H1 (cell line): ENCODE measurements at regions not wholly inside any gene's neighbourhood (a gene's known extent, or its start where the extent isn't known, plus 50 kb on each side); places are given as distances from the start of the nearest gene placed in this dataset.

ENCODE experiments used
- CHD1 ChIP-seq: IDR thresholded peaks from 2 replicates; pipeline ENCODE4 v1.6.1; 2012; ENCODE audit warnings: low read depth, low read length, improper control_type of control experiment
- EP300 ChIP-seq, 2 experiments: IDR thresholded peaks; 1 replicate in 1 of 2; 2 replicates in 1 of 2; pipeline ENCODE4 v1.6.1; 2011 to 2012; ENCODE audit warnings: low read depth in 2 of 2, low read length in 2 of 2, mild to moderate bottlenecking in 2 of 2, borderline replicate concordance in 1 of 2, inconsistent platforms in 1 of 2, moderate library complexity in 1 of 2
- GABPA ChIP-seq: IDR thresholded peaks from 2 replicates; pipeline ENCODE4 v1.6.1; 2011; ENCODE audit warnings: mild to moderate bottlenecking, low read length, moderate library complexity, borderline replicate concordance; ENCODE audit not compliant: insufficient read depth
- HDAC2 ChIP-seq, 2 experiments: fragments of 300-600 bp in 1 of 2; sonication (generic) in 1 of 2; IDR thresholded peaks; 2 replicates each; pipeline ENCODE4 v1.6.1; 2011 to 2012; ENCODE audit warnings: low read depth in 2 of 2, low read length in 2 of 2, mild to moderate bottlenecking in 2 of 2, moderate library complexity in 2 of 2, borderline replicate concordance in 1 of 2, inconsistent platforms in 1 of 2
- KDM1A ChIP-seq: fragments of 200-600, 300-600 bp; sonication (generic); IDR thresholded peaks from 2 replicates; pipeline ENCODE4 v1.7.1; 2016; ENCODE audit warnings: mild to moderate bottlenecking, low read length, borderline replicate concordance
- NRF1 ChIP-seq: IDR thresholded peaks from 2 replicates; pipeline ENCODE4 v1.6.1; 2011; ENCODE audit warnings: mild to moderate bottlenecking, low read depth, low read length, improper control_type of control experiment
- POLR2A ChIP-seq, 2 experiments: IDR thresholded peaks; 1 replicate in 1 of 2; 2 replicates in 1 of 2; pipeline ENCODE4 v1.6.1; 2011; ENCODE audit warnings: low read depth in 2 of 2, low read length in 2 of 2, mild to moderate bottlenecking in 2 of 2; ENCODE audit errors: control extremely low read depth in 1 of 2
- SRF ChIP-seq: IDR thresholded peaks from 2 replicates; pipeline ENCODE4 v1.6.1; 2011; ENCODE audit warnings: mild to moderate bottlenecking, low read depth, low read length, moderate library complexity
- ZNF274 ChIP-seq: IDR thresholded peaks from 2 replicates; pipeline ENCODE4 v1.7.0; 2012; ENCODE audit warnings: low read length, borderline replicate concordance; ENCODE audit errors: extremely low read depth
- TF ChIP-seq, protein P1 (sequence below), 3 experiments: IDR thresholded peaks; 1 replicate in 2 of 3; 2 replicates in 1 of 3; pipeline versions ENCODE4 v1.5.1 to v1.6.1; 2011; ENCODE audit warnings: low read length in 3 of 3, mild to moderate bottlenecking in 3 of 3, inconsistent platforms in 2 of 3, low read depth in 1 of 3, moderate library complexity in 1 of 3; ENCODE audit not compliant: insufficient read depth in 1 of 3; ENCODE audit errors: control extremely low read depth in 1 of 3
- TF ChIP-seq, protein P2 (sequence below): IDR thresholded peaks from 2 replicates; pipeline ENCODE4 v1.6.1; 2011; ENCODE audit warnings: low read length, improper control_type of control experiment

DNA sequence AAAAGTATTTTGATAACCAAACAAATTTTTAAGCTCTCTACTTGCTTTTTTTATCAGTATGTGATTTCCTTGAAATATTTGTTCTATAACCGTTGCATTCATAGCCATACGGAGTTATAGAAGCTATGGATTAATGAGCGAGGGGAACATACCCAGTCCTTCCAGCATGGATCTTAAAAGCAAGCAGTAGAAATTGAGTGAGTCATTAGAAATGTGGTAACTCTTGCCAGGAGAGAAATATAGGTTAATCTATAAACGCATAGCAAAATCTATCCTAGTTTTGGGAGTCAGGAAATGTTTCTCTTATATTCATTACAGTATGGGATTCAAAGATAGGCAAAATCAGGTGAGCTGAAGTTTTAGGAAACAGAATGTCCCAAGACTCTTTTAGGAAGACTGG, 507.4 kb downstream of the DACH1 start:
- TF ChIP-seq KDM1A (no peak), EP300 (IDR thresholded peaks at IDR 0.05; ENCODE audit: borderline replicate concordance in 1 of 2, low read depth in 2 of 2, low read length in 2 of 2) (no peak), SRF (no peak), POLR2A (IDR thresholded peaks at IDR 0.05; ENCODE audit: control extremely low read depth in 1 of 2, low read depth in 2 of 2, low read length in 2 of 2) (no peak), CHD1 (no peak), GABPA (no peak), NRF1 (no peak), ZNF274 (no peak), HDAC2 (IDR thresholded peaks at IDR 0.05; ENCODE audit: borderline replicate concordance in 1 of 2, low read depth in 2 of 2, low read length in 2 of 2) (no peak)
- TF ChIP-seq, protein P1, sequence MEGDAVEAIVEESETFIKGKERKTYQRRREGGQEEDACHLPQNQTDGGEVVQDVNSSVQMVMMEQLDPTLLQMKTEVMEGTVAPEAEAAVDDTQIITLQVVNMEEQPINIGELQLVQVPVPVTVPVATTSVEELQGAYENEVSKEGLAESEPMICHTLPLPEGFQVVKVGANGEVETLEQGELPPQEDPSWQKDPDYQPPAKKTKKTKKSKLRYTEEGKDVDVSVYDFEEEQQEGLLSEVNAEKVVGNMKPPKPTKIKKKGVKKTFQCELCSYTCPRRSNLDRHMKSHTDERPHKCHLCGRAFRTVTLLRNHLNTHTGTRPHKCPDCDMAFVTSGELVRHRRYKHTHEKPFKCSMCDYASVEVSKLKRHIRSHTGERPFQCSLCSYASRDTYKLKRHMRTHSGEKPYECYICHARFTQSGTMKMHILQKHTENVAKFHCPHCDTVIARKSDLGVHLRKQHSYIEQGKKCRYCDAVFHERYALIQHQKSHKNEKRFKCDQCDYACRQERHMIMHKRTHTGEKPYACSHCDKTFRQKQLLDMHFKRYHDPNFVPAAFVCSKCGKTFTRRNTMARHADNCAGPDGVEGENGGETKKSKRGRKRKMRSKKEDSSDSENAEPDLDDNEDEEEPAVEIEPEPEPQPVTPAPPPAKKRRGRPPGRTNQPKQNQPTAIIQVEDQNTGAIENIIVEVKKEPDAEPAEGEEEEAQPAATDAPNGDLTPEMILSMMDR (IDR thresholded peaks at IDR 0.05; ENCODE audit: control extremely low read depth in 1 of 3, insufficient read depth in 1 of 3, low read depth in 1 of 3, low read length in 3 of 3): no peak
- TF ChIP-seq, protein P2, sequence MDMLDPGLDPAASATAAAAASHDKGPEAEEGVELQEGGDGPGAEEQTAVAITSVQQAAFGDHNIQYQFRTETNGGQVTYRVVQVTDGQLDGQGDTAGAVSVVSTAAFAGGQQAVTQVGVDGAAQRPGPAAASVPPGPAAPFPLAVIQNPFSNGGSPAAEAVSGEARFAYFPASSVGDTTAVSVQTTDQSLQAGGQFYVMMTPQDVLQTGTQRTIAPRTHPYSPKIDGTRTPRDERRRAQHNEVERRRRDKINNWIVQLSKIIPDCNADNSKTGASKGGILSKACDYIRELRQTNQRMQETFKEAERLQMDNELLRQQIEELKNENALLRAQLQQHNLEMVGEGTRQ: no peak
